ENCODE measurements at regions not wholly inside any gene's neighbourhood (a gene's known extent, or its start where the extent isn't known, plus 50 kb on each side); places are given as distances from the start of the nearest gene placed in this dataset.

DNA sequence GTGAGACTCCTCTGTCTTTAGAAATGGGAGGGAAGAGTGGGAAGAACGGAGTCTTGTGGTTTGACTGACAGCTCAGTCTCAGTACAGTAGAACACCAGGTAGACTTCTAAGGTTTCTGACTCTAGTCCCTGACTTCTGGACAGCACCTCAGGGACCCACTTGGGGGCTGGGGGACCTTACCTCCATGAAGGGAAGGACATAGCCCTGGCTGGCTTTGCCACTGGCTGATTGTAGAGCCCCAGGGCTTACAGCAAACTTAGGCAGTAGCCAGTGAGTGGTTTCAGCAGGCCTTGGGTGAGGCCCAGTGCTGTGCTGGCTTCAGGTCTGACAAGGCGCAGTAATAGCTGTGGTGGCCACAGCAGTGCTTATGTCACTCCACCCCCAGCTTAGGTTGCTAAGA is 290.0 kb upstream of the PRR16 start:
- TF ChIP-seq EZH2phosphoT487 (IDR thresholded peaks at IDR 0.05; ENCODE audit: insufficient read depth, low read depth) (no peak), EZH2 (IDR thresholded peaks at IDR 0.05; ENCODE audit: insufficient read depth, poor library complexity, severe bottlenecking) (no peak)

Data from GM23248 (cell line).